Endometrium (tissue), 2 donors: ENCODE measurements at regions not wholly inside any gene's neighbourhood (a gene's known extent, or its start where the extent isn't known, plus 50 kb on each side); places are given as distances from the start of the nearest gene placed in this dataset.
"Not testable (repeated sequence)": the region's sequence is repeated elsewhere in the genome, so short reads cannot be mapped to it uniquely, and the experiment has no call there.

Experiments used
- FAIRE-seq: peaks from 2 replicates; lab custom pipeline; 2012; peaks lifted over from hg19 to GRCh38; lab: Jason Lieb, UNC
- donor health status: control.
- donor health status: control.

DNA sequence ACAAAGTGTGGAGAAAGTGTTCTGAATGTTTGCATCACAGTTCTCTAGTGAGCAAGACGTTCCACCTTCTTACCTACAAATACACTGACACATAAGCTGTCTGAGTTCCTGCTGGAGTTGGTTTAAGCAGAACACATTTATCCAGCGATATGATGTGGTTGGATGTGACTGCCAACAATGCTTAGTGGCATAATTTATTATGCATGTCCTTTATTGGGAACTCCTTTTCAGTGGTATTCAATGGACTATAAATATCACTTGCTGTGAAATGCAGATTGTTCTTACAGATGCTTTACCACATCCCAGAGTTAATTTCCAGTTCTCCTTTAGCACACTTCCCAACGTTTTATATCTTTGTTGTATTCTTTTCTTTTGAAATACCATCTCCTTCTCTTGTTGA lies 222.2 kb downstream of the LURAP1L start:
- FAIRE-seq = no peak

DNA sequence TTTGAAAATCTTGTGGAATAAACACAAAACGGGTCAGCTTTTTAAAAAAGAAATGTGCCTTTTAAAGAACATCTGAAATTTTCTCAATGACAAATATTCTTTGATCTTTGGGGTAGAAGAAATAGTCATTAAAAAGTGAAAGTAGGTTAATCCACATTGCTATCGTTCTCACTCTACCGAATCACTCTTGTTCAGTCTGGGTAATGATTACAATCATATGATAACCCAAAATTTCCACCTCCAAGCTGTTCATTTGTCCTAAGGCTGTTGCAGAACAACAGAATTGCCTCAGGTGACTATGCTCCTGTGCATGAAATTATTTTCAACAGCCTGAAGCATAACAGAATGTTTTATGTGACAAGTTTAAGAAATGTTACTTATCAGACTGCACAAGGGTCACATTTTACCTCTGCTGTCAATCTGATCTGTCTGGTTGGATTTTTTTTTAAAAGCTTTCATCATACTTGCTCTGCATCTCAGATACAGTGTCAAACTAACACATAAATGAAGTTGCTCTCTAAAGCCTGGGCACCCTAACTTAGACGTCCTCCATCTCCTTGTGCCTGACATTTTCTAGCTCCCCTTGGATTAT lies 227.3 kb downstream of the LURAP1L start:
- FAIRE-seq = no peak

DNA sequence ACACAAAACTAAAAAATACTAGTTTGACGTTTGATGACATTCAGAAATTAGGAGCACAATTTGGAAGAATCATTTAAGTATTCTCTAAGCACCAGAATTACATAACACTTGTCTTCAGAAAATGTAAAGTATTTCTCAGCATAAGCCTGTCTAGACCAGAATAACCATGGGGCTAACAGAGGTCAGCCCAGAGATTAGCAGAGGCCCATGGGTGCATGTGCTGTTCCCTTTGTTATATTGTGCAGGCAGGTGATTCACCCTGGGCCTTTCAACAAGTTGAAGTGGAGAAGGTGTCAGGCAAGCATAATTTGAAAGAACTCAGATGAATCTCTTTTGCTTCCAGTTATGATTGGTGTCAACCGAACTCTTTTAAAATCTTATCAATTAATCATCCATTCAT lies 227.9 kb downstream of the LURAP1L start:
- FAIRE-seq = no peak

GRCh38 chr9:13009871-13010270 lies 235.1 kb downstream of the LURAP1L start:
- FAIRE-seq = no peak

DNA sequence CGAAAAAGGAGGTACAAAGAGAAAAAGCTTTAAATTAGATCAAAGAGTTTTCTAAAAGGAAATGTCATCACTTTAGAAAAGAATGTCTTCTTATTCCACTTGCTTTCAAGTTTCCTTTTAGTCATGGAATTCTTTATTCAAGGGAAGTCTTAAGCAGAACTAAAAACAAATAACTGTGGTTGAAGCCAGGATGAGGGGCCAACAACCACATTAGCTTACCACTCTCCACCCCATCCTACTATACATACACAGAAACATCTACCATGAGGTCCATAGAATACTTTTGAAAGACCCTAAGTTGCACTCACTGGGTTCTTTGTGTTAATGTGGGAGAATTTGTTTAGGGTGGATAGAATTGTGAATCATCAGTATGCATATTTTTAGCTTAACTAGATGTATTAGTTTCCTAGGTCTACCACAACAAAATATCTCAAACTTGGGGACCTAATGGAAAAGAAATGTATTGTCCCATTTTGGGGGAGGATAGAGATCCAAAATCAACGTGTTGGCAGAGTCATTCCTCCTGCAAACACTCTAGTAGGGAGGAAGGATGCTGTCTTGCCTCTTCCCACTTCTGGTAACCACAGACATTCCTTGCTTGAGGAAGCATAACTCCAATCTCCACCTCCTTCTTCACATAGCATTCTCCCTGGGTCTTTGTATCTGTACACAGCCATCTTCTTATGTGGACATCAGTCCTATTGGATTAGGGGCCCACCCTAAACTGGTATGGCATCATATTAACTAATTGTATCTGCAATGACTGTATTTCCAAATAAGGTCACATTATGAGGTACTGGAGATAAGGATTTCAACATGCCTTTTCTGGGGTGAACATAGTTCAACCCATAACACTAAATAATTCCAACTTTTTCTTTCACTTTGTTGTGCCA lies 239.4 kb downstream of the LURAP1L start:
- no peak for FAIRE-seq

DNA sequence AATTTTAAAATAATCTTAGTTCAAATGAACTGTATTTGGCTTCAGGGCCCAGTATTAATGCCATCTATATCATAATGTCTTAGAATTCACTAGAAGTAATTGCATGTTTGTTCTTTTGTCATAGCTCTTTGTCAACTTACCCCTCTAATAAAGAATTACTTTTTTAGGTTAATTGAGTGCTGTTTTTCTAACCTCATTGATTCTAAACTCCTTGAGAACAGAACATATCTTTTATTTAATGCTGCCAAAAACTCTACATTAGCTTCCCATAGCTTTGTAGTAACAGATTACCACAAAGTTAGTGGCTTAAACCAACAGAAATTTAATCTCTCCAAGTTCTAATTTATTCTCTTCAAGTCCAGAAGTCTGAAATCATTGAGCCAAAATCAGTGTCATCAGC lies 242.4 kb downstream of the LURAP1L start:
- FAIRE-seq = no peak

DNA sequence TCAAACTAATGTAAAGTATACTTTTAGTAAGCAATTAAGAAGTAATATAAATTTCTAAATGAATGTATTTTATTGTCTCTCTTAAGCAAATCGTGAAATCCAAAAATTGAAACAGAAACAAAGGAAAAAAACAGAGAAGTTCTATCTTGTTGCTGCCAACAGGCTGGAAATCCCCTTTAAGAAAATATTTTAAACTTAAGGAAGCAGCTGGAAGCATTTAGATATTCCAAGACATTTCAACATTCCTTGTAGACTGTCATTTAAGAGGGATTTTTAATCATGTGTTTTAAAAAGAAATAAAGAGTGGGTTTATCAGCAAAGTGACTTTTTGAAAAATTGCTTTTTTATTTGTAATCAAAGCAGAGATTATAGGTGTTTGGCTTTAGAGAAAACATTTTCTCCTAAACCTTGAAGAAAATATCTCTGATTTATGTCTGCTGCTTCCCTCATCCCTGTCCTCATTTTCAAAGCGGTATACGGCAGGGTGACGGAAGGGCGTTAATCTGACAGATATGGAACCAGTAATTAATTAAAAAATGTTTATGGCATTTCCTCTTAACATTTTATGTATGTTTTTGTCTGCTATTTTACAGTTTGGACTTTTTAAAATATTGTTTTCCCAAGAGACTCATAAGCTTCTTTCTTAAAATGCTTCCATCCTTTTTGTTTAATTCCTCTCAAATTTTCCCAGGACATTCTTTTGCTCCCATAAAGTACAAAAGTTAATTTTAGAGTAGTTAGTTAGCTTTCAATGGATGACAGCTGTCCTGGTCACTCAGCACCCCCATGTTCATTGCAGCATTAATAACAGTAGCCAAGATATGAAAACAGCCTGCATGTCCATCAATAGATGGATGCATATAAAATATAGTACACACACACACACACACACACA lies 245.6 kb downstream of the LURAP1L start:
- FAIRE-seq = peak; percentile 84

- no peak for FAIRE-seq
Observed at GRCh38 chr9:13022756-13023155, 247.9 kb downstream of the LURAP1L start.

DNA sequence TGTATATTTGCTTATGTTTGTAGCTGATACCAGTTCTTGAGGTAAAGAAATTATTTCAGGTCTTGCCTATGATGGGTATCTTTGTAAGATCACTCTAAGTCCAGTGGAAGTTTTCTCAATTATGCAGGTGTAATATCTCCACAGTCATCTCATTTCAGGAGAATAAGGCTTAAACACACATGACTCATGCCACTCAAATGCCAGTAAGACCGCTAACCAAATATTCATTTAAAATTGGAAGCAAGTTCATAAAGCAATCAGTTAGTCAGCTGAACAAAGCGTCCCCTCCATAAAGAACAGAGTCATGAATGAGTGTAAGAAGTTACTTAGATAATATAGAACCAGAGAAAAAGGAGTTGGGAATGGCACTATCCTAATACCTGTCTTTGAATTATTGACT lies 248.7 kb downstream of the LURAP1L start:
- no peak for FAIRE-seq

DNA sequence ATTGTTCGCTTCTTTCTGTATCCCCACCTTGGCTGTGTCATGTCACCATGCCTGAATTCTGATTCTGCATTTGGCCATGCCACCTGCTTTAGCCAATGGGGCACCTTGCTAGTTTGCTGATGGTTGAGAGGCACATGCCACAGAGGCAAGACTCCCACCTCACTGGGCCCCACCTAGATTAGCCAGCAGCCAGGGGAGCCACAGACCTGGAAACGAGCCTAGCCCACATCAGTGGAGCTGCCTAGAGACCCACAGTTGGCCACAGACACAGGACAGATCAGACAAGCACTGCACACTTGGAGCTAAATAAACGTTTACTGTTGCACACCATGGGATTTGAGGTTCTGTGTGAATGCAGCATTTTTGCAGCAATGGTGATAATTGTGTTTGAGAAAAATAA lies 252.1 kb downstream of the LURAP1L start:
- FAIRE-seq = no peak

GRCh38 chr9:13027879-13028278 lies 251.6 kb downstream of the MPDZ start:
- FAIRE-seq = no peak

DNA sequence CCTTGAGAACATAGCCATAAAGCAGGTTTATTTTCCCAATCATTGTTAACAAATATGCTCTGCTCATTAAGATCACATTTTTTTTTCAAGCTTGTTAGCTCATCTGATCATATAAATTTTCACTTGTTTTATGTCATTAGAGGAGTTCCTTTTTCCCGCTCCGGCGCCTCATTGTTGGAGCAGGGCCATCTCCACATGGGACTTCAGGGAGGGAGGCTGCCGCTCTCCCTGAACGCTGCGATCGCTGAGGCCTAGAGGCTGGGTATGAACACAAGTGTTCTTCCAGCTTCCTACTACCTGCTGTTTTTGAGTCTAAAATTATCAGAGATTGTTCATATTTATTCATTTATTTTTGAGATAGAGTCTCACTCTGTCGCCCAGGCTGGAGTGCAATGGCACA lies 246.9 kb downstream of the MPDZ start:
- FAIRE-seq = no peak

DNA sequence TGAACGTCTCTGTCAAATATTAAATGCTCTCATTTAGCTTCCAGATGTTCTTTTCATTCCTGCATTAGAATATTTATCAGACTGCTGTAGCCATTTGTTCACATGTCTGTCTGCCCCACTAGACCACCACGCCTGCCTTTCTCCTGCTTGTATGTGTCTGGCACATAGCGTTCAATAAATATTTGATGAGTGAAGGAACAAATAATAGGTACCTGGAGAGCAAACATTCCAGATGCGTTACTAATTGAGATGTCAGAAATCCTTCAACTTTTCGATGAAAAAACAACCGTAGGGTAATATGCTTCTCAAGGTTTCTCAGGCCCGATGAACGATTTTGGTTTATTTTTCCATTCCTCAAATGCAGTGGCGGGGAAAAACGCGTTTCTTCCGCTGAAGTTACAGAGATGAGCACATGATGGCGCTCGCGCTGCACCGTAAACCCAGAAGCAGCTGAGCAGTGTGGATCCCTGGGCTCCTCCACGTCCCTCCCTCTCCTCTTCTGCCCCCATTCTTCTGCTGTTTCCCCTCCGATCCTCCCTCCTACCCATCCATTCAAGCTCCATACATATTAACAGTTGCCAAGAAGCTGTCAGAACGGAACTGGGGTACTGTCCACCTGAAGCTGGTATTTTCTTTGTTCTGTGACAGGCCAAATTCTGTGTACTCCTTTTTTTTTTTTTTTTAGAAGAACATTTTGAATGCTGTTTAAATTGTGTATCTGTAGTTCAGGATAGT lies 245.4 kb downstream of the MPDZ start:
- no peak for FAIRE-seq

- no peak for FAIRE-seq
Observed at GRCh38 chr9:13034694-13035002, 244.8 kb downstream of the MPDZ start.

DNA sequence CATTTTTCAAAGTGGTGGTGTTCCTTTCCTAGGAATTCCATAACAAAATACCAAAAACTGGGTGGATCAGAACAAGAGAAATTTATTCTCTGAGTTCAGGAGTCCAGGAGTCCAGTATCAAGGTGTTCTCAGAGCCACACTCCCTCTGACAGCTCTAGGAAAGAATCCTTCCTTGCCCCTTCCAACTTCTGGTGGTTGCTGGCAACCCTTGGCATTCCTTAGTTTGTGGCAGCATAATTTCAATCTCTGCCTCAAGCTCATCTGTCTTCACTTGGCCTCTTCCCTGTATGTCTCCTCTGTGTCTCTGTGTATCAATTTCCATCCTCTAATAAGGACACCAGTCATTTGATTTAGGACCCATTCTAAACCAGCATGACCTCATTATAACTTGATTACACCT lies 243.7 kb downstream of the MPDZ start:
- no peak for FAIRE-seq

DNA sequence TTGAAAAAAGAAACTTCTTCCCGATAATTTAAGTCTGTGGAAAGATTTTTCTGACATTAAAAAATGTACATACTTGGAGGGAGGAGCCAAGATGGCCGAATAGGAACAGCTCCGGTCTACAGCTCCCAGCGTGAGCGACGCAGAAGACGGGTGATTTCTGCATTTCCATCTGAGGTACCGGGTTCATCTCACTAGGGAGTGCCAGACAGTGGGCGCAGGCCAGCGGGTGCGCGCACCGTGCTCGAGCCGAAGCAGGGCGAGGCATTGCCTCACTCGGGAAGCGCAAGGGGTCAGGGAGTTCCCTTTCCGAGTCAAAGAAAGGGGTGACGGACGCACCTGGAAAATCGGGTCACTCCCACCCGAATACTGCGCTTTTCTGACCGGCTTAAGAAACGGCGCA lies 241.7 kb downstream of the MPDZ start:
- not testable (repeated sequence) for FAIRE-seq

DNA sequence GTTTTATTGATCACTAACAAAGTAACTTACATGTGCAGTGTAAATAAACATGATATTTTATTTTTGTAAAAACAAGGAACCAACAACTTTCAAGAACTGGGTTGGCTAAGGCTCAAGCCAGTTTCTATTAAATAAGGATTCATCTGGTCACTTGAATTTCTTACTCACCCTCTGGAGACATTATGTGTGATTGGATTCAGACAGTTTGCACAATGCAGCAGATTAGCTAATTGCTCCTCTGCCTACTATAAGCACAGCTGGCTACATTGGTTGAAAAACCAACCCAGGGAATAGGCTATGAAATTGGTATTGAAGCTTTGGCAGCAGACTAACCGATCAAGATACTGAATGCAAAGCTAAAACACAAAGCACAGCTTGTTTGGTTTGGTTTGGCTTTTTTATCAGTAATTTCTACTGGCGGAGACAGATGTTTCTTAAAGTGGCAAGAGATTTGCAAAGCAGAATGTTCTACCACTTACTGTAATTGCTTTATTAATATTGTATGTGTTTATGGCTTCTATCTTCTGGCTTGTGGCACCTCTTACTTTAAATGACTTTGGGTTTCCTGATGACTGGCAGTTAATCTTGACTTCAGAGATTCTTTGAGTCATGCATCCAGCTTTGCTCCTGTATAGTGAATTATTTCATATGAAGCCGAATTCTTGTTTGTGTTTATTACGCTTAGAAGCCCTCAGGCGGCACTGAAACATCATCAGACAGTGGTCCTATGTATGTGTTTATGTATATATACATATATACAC lies 231.5 kb downstream of the MPDZ start:
- no peak for FAIRE-seq

GRCh38 chr9:13049223-13049622 lies 230.3 kb downstream of the MPDZ start:
- no peak for FAIRE-seq

GRCh38 chr9:13053504-13053903 lies 226.0 kb downstream of the MPDZ start:
- FAIRE-seq = no peak

GRCh38 chr9:13054389-13054788 lies 225.1 kb downstream of the MPDZ start:
- FAIRE-seq = no peak
